ENCODE measurements at regions not wholly inside any gene's neighbourhood (a gene's known extent, or its start where the extent isn't known, plus 50 kb on each side); places are given as distances from the start of the nearest gene placed in this dataset.

GRCh38 chr22:49325531-49326395 is 501.9 kb downstream of the BRD1 start:
- Histone ChIP-seq H4K20me1 (ENCODE audit: low read depth, low read length) (no peaks in the 10 kb centered on the region), H3K36me3 (ENCODE audit: low read length) (no peaks in the 10 kb centered on the region), H3K27me3 (ENCODE audit: low read length) (no peaks in the 10 kb centered on the region), H3K9me2 (replicated peaks; ENCODE audit: insufficient read depth, low read length) (no peaks in the 10 kb centered on the region), H2AFZ (ENCODE audit: low read depth, low read length, severe bottlenecking) (no peak overlapping the region), H3K4me3 (ENCODE audit: insufficient read depth, low read length, poor library complexity, severe bottlenecking) (no peak overlapping the region), H3K9ac (ENCODE audit: low read length) (no peak overlapping the region), H3F3A (ENCODE audit: insufficient read depth) (no peaks in the 10 kb centered on the region), H3K79me2 (ENCODE audit: insufficient read depth, low read length) (no peaks in the 10 kb centered on the region), H3K4me2 (ENCODE audit: low read depth, low read length, poor library complexity, severe bottlenecking) (no peak overlapping the region), H3K27ac (ENCODE audit: low read depth, low read length) (no peak overlapping the region), H3K9me3 (ENCODE audit: insufficient read depth, low read length) (no peaks in the 10 kb centered on the region)
- TF ChIP-seq EZH2phosphoT487 (conservative IDR thresholded peaks at IDR 0.05; ENCODE audit: low read length), result no peak
- TF ChIP-seq CTCF (IDR thresholded peaks at IDR 0.05; ENCODE audit: insufficient read depth, low read length, poor library complexity, severe bottlenecking), result no peak

GRCh38 chr22:49324527-49325491 is 502.9 kb downstream of the BRD1 start:
- Histone ChIP-seq H3K9me2 (replicated peaks; ENCODE audit: insufficient read depth, low read length) (no peaks in the 10 kb centered on the region), H3K9ac (ENCODE audit: low read length) (no peak overlapping the region), H3K27me3 (ENCODE audit: low read length) (no peaks in the 10 kb centered on the region), H3K79me2 (ENCODE audit: insufficient read depth, low read length) (no peaks in the 10 kb centered on the region), H3K27ac (ENCODE audit: low read depth, low read length) (no peak overlapping the region), H2AFZ (ENCODE audit: low read depth, low read length, severe bottlenecking) (no peak overlapping the region), H3K9me3 (ENCODE audit: insufficient read depth, low read length) (no peaks in the 10 kb centered on the region), H3K4me2 (ENCODE audit: low read depth, low read length, poor library complexity, severe bottlenecking) (no peak overlapping the region), H3K4me3 (ENCODE audit: insufficient read depth, low read length, poor library complexity, severe bottlenecking) (no peak overlapping the region), H4K20me1 (ENCODE audit: low read depth, low read length) (no peaks in the 10 kb centered on the region), H3F3A (ENCODE audit: insufficient read depth) (no peaks in the 10 kb centered on the region), H3K36me3 (ENCODE audit: low read length) (no peaks in the 10 kb centered on the region)
- TF ChIP-seq EZH2phosphoT487 (conservative IDR thresholded peaks at IDR 0.05; ENCODE audit: low read length) (no peak), CTCF (IDR thresholded peaks at IDR 0.05; ENCODE audit: insufficient read depth, low read length, poor library complexity, severe bottlenecking) (no peak)

- Histone ChIP-seq H4K20me1 (ENCODE audit: low read depth, low read length) (no peaks in the 10 kb centered on the region), H3K9ac (ENCODE audit: low read length) (no peak overlapping the region), H3K27me3 (ENCODE audit: low read length) (no peaks in the 10 kb centered on the region), H3K9me2 (replicated peaks; ENCODE audit: insufficient read depth, low read length) (no peaks in the 10 kb centered on the region), H3K79me2 (ENCODE audit: insufficient read depth, low read length) (no peaks in the 10 kb centered on the region), H3K4me3 (ENCODE audit: insufficient read depth, low read length, poor library complexity, severe bottlenecking) (no peak overlapping the region), H3K4me2 (ENCODE audit: low read depth, low read length, poor library complexity, severe bottlenecking) (no peak overlapping the region), H3F3A (ENCODE audit: insufficient read depth) (no peaks in the 10 kb centered on the region), H2AFZ (ENCODE audit: low read depth, low read length, severe bottlenecking) (no peak overlapping the region), H3K36me3 (ENCODE audit: low read length) (no peaks in the 10 kb centered on the region), H3K27ac (ENCODE audit: low read depth, low read length) (no peak overlapping the region), H3K9me3 (ENCODE audit: insufficient read depth, low read length) (no peaks in the 10 kb centered on the region)
- TF ChIP-seq CTCF (IDR thresholded peaks at IDR 0.05; ENCODE audit: insufficient read depth, low read length, poor library complexity, severe bottlenecking), result no peak
- no peak for TF ChIP-seq EZH2phosphoT487 (conservative IDR thresholded peaks at IDR 0.05; ENCODE audit: low read length)
Observed at GRCh38 chr22:49323751-49324415, 503.8 kb downstream of the BRD1 start.
